ENCODE measurements at regions not wholly inside any gene's neighbourhood (a gene's known extent, or its start where the extent isn't known, plus 50 kb on each side); places are given as distances from the start of the nearest gene placed in this dataset.

- Histone ChIP-seq H3K27me3 (ENCODE audit: insufficient read depth, low read length) (no peaks in the 10 kb centered on the region), H2AFZ (ENCODE audit: low read length) (no peak overlapping the region), H3K4me2 (ENCODE audit: insufficient read depth, low read length) (no peak overlapping the region), H3K9me3 (ENCODE audit: low read depth, low read length) (no peaks in the 10 kb centered on the region), H3K27ac (ENCODE audit: low read depth, low read length) (no peak overlapping the region), H3K4me1 (ENCODE audit: insufficient read depth, low read length) (no peaks in the 10 kb centered on the region), H3K79me2 (ENCODE audit: insufficient read depth, low read length) (no peaks in the 10 kb centered on the region), H4K20me1 (ENCODE audit: insufficient read depth, low read length) (no peaks in the 10 kb centered on the region), H3K4me3 (ENCODE audit: insufficient read depth, low read length) (no peak overlapping the region), H3K36me3 (ENCODE audit: insufficient read depth, low read length) (no peaks in the 10 kb centered on the region)
- no peak for DNase-seq (ENCODE audit: insufficient read length, low spot score, missing footprints)
- TF ChIP-seq CTCF (IDR thresholded peaks at IDR 0.05; ENCODE audit: extremely low read depth, low read depth, low read length) = no peak
These were observed 171.8 kb downstream of the CNTN3 start for GRCh38 chr3:74442683-74443082.

- H3K4me1 ChIP-seq (ENCODE audit: insufficient read depth, low read length) = no peaks in the 10 kb centered on the region
- H3K4me2 ChIP-seq (ENCODE audit: insufficient read depth, low read length) = no peak overlapping the region
- no peak overlapping the region for H3K27ac ChIP-seq (ENCODE audit: low read depth, low read length)
- H3K79me2 ChIP-seq (ENCODE audit: insufficient read depth, low read length) = no peaks in the 10 kb centered on the region
- no peak for DNase-seq (ENCODE audit: insufficient read length, low spot score, missing footprints)
- H2AFZ ChIP-seq (ENCODE audit: low read length) = no peak overlapping the region
- H3K36me3 ChIP-seq (ENCODE audit: insufficient read depth, low read length) = no peaks in the 10 kb centered on the region
- H3K9me3 ChIP-seq (ENCODE audit: low read depth, low read length) = no peaks in the 10 kb centered on the region
- no peaks in the 10 kb centered on the region for H3K27me3 ChIP-seq (ENCODE audit: insufficient read depth, low read length)
- TF ChIP-seq CTCF (IDR thresholded peaks at IDR 0.05; ENCODE audit: extremely low read depth, low read depth, low read length) = no peak
- no peak overlapping the region for H3K4me3 ChIP-seq (ENCODE audit: insufficient read depth, low read length)
- H4K20me1 ChIP-seq (ENCODE audit: insufficient read depth, low read length) = no peaks in the 10 kb centered on the region
These were observed 172.4 kb downstream of the CNTN3 start for GRCh38 chr3:74442068-74442467.

- no peak for DNase-seq (ENCODE audit: insufficient read length, low spot score, missing footprints)
- Histone ChIP-seq H3K27me3 (ENCODE audit: insufficient read depth, low read length) (no peaks in the 10 kb centered on the region), H3K4me3 (ENCODE audit: insufficient read depth, low read length) (no peak overlapping the region), H2AFZ (ENCODE audit: low read length) (no peak overlapping the region), H3K36me3 (ENCODE audit: insufficient read depth, low read length) (no peaks in the 10 kb centered on the region), H3K4me2 (ENCODE audit: insufficient read depth, low read length) (no peak overlapping the region), H3K27ac (ENCODE audit: low read depth, low read length) (no peak overlapping the region), H3K79me2 (ENCODE audit: insufficient read depth, low read length) (no peaks in the 10 kb centered on the region), H3K9me3 (ENCODE audit: low read depth, low read length) (peaks cover 2% of the 10 kb centered on the region), H3K4me1 (ENCODE audit: insufficient read depth, low read length) (no peaks in the 10 kb centered on the region), H4K20me1 (ENCODE audit: insufficient read depth, low read length) (no peaks in the 10 kb centered on the region)
- no peak for TF ChIP-seq CTCF (IDR thresholded peaks at IDR 0.05; ENCODE audit: extremely low read depth, low read depth, low read length)
These were observed 178.3 kb downstream of the CNTN3 start for GRCh38 chr3:74436184-74436583.

- Histone ChIP-seq H3K9me3 (ENCODE audit: low read depth, low read length) (peaks cover 2% of the 10 kb centered on the region), H3K4me2 (ENCODE audit: insufficient read depth, low read length) (no peak overlapping the region), H3K79me2 (ENCODE audit: insufficient read depth, low read length) (no peaks in the 10 kb centered on the region), H3K27ac (ENCODE audit: low read depth, low read length) (no peak overlapping the region), H2AFZ (ENCODE audit: low read length) (no peak overlapping the region), H3K4me3 (ENCODE audit: insufficient read depth, low read length) (no peak overlapping the region), H3K27me3 (ENCODE audit: insufficient read depth, low read length) (no peaks in the 10 kb centered on the region), H3K4me1 (ENCODE audit: insufficient read depth, low read length) (no peaks in the 10 kb centered on the region), H4K20me1 (ENCODE audit: insufficient read depth, low read length) (no peaks in the 10 kb centered on the region), H3K36me3 (ENCODE audit: insufficient read depth, low read length) (no peaks in the 10 kb centered on the region)
- TF ChIP-seq CTCF (IDR thresholded peaks at IDR 0.05; ENCODE audit: extremely low read depth, low read depth, low read length) = no peak
- DNase-seq (ENCODE audit: insufficient read length, low spot score, missing footprints) = no peak
These were observed 178.8 kb downstream of the CNTN3 start for GRCh38 chr3:74435631-74436030.

Data from osteoblast (primary cell).